22Rv1 (cell line): ENCODE measurements at regions not wholly inside any gene's neighbourhood (a gene's known extent, or its start where the extent isn't known, plus 50 kb on each side); places are given as distances from the start of the nearest gene placed in this dataset.

Experiments
- CTCF ChIP-seq: fragments of 450-650 bp; IDR thresholded peaks from 2 replicates; pipeline ENCODE4 v1.5.1; 2017; ENCODE audit warnings: mild to moderate bottlenecking
- ZFX ChIP-seq: fragments of 450-650 bp; IDR thresholded peaks from 2 replicates; pipeline ENCODE4 v1.6.1; 2017; ENCODE audit warnings: antibody characterized with exemption, borderline replicate concordance

- peak; percentile 58 for TF ChIP-seq CTCF
- TF ChIP-seq ZFX, result no peak
Measured at GRCh38 chrX:110852180-110852579, 56.6 kb upstream of the CHRDL1 start.
